ENCODE measurements at regions not wholly inside any gene's neighbourhood (a gene's known extent, or its start where the extent isn't known, plus 50 kb on each side); places are given as distances from the start of the nearest gene placed in this dataset.

DNA sequence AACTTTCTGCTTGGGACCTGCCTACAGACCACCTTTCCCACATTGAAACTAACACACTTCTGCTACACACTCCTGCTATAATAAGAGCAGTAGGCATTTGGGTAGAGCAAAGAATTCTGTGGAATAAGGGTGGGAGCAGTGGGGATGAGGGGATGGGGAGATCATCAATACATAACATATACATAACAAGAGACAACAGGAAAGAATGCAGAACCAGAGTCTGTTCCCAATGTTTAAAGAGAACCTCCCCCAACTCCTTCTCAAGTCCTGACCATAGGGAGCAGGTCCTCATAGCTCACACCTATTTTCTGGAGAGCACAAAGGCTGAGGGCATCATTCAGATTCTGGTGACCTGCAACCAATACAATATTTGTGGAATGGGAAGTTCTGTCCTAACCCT is 121.6 kb upstream of the BARHL2 start:
- no peaks in the 10 kb centered on the region for H3K9me3 ChIP-seq
- H3K36me3 ChIP-seq, result no peaks in the 10 kb centered on the region
- H3K27ac ChIP-seq, result no peak overlapping the region
- intact Hi-C loops (cut with DNase I; ENCODE audit: low total_unique reads), result no loop called here
- peaks cover 5 to 30% of the 10 kb centered on the region in 2 donors for H3K27me3 ChIP-seq
- TF ChIP-seq, protein P1, sequence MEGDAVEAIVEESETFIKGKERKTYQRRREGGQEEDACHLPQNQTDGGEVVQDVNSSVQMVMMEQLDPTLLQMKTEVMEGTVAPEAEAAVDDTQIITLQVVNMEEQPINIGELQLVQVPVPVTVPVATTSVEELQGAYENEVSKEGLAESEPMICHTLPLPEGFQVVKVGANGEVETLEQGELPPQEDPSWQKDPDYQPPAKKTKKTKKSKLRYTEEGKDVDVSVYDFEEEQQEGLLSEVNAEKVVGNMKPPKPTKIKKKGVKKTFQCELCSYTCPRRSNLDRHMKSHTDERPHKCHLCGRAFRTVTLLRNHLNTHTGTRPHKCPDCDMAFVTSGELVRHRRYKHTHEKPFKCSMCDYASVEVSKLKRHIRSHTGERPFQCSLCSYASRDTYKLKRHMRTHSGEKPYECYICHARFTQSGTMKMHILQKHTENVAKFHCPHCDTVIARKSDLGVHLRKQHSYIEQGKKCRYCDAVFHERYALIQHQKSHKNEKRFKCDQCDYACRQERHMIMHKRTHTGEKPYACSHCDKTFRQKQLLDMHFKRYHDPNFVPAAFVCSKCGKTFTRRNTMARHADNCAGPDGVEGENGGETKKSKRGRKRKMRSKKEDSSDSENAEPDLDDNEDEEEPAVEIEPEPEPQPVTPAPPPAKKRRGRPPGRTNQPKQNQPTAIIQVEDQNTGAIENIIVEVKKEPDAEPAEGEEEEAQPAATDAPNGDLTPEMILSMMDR (IDR thresholded peaks at IDR 0.05), result no peak
- TF ChIP-seq POLR2A (IDR thresholded peaks at IDR 0.05), result no peak
- DNase-seq, result no peak
- H3K4me3 ChIP-seq, result no peak overlapping the region
- H3K4me1 ChIP-seq, result peaks cover 0 to 8% of the 10 kb centered on the region in 2 donors

DNA sequence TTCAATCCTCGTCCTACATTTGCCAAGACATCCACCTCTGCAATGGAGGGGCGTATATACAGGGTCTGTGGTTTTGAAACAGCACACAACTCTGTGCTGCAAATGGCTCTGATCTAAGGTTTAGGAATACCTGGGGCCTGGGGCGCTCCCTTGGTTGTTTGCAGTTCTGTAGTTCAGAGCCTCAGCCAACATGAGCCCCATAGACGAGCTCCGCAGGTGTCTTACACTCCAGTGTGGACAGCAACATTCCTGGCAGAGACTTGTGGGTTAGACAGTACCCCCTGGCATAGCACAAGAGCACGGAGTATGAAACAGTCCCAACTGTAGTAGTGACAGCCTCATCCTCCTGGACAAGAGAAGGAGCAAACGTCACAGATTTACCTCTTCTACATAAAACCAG is 120.3 kb upstream of the BARHL2 start:
- peaks cover 5 to 30% of the 10 kb centered on the region in 2 donors for H3K27me3 ChIP-seq
- no peaks in the 10 kb centered on the region for H3K36me3 ChIP-seq
- H3K27ac ChIP-seq, result no peak overlapping the region
- no peak for DNase-seq
- peaks cover 0 to 8% of the 10 kb centered on the region in 2 donors for H3K4me1 ChIP-seq
- H3K4me3 ChIP-seq, result no peak overlapping the region
- no peak for TF ChIP-seq POLR2A (IDR thresholded peaks at IDR 0.05)
- TF ChIP-seq, protein P1 (IDR thresholded peaks at IDR 0.05), result no peak
- intact Hi-C loops (cut with DNase I; ENCODE audit: low total_unique reads), result no loop called here
- H3K9me3 ChIP-seq, result no peaks in the 10 kb centered on the region

DNA sequence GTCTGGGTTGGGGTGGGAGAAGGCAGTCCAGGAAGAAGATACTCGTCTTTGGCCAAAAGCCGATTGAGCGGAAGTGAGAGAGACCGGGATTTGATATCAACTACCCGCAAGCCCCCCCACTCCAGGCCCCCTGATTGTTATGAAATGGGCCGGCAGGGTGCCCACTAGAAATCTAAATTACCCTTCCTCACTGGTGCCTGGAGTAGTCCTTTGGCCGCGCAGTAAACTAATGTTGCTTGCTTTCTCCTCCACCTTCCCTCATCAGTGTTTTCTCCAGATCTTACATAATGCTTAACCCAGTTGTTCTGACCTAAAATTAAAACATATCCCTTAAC is 119.2 kb upstream of the BARHL2 start:
- H3K9me3 ChIP-seq, result no peaks in the 10 kb centered on the region

DNA sequence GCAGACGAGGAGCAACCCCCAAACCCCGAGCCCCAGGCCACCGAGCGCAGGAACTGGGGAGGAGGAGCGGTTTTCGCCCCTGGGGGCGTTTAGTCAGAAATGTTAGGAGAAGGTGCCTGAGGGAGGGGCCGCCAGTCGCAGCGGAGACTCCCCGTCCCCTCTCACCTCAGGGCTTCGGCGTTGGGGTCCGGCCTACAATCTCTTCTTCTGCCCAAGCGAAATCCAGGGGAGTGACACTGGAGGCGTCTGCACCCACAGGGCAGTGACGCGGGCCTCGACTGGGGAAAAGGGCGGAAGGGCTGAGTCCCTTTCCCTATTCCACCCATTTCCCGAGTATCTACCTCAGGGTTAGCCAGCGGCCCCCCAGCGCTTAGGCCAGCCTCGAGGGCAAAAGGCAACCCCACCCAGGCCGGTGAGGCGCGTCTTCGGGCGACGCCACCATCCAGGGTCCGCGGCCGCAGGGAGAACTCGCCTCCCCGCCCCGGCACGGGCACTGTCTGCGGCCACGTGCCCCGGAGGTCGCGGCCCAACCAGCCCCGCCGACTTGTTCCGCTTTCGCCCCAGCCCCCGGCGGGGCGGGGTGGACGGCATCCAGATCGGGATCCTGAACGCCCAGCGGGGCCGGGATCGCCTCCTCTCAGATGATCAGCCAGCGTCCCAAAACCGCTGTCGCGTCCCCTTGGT is 118.7 kb upstream of the BARHL2 start:
- peak overlapping the region in 1 of 2 donors; percentile 18 for H3K4me3 ChIP-seq
- no peaks in the 10 kb centered on the region for H3K9me3 ChIP-seq
- H3K27me3 ChIP-seq, result peaks cover 5 to 30% of the 10 kb centered on the region in 2 donors
- intact Hi-C loops (cut with DNase I; ENCODE audit: low total_unique reads), result no loop called here
- no peak overlapping the region for H3K27ac ChIP-seq
- H3K36me3 ChIP-seq, result no peaks in the 10 kb centered on the region
- H3K4me1 ChIP-seq, result peaks cover 0 to 8% of the 10 kb centered on the region in 2 donors
- no peak for DNase-seq
- TF ChIP-seq, protein P1 (IDR thresholded peaks at IDR 0.05), result no peak
- TF ChIP-seq POLR2A (IDR thresholded peaks at IDR 0.05), result no peak

More for the DNA sequence above, 119.2 kb upstream of the BARHL2 start:
- Histone ChIP-seq H3K27ac (no peak overlapping the region), H3K4me1 (peaks cover 0 to 8% of the 10 kb centered on the region in 2 donors), H3K4me3 (peak overlapping the region in 1 of 2 donors; percentile 18), H3K36me3 (no peaks in the 10 kb centered on the region), H3K27me3 (peaks cover 5 to 30% of the 10 kb centered on the region in 2 donors)
- intact Hi-C loops (cut with DNase I; ENCODE audit: low total_unique reads), result no loop called here
- DNase-seq, result peak in 1 of 2 donors; percentile 30
- TF ChIP-seq, protein P1 (IDR thresholded peaks at IDR 0.05), result no peak
- no peak for TF ChIP-seq POLR2A (IDR thresholded peaks at IDR 0.05)

DNA sequence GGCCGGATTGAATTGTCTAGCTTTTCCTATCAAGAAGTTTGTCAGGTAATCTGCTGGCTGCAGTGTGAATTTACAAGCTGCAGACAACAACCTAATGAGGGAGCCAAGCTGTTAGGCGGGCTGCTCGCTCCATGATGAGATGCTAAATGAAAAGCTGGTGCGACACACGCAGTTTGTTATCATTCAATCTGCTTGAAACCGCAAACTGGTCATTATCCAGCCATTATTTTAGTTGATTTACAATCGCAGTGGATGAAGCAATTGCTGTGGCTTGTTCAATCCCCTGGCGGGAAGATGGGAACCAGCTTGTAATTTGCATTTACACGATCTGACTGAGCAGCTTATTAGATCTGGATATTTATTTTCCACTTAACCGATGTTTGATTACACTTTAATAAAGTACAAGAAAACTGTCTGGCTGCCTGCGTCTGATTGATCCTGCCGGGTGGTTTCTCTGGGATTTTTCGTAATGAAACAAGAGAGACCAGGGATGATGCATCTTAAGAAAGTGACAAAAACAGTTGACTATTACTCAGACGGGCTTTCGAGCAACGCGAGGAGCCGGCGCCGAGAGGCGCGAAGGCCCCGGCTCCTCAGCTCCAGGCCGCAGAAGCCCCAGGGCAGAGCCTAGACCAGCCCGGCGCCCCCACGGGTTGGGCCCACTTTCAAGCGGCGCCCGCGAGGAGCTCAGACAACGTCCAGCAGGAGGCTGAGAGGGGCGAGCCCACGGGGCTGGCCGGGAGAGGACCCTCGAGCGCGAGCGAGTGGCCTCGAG is 118.0 kb upstream of the BARHL2 start:
- Histone ChIP-seq H3K4me1 (peaks cover 0 to 8% of the 10 kb centered on the region in 2 donors), H3K4me3 (no peak overlapping the region), H3K36me3 (no peaks in the 10 kb centered on the region), H3K27me3 (peaks cover 5 to 30% of the 10 kb centered on the region in 2 donors), H3K27ac (no peak overlapping the region), H3K9me3 (no peaks in the 10 kb centered on the region)
- no peak for DNase-seq
- TF ChIP-seq, protein P1 (IDR thresholded peaks at IDR 0.05), result no peak
- TF ChIP-seq POLR2A (IDR thresholded peaks at IDR 0.05), result no peak
- intact Hi-C loops (cut with DNase I; ENCODE audit: low total_unique reads), result no loop called here

All from uterus (tissue), 3 donors.